ENCODE measurements at regions not wholly inside any gene's neighbourhood (a gene's known extent, or its start where the extent isn't known, plus 50 kb on each side); places are given as distances from the start of the nearest gene placed in this dataset.

DNA sequence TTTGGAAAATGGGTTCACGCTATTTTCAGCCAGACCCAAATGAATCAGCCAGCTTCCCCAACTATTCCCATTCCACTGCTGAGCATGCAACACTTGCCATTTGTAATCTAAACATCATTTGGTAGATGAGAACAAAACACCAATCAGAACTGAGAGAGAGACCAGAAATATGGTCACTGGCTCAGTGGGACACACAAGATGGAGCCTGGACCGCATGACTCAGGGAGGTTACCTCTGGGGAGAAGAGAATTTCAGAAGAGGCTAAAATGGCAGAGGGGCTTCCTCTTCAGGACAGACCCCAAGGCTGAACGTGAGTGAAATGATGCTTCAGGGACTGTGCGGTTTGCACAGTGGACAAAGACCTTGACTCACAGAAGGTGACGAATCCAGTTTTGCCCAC lies 126.6 kb downstream of the URB2 start:
- H3K4me3 ChIP-seq (ENCODE audit: low read depth, low read length), result no peak overlapping the region
- TF ChIP-seq, protein P1, sequence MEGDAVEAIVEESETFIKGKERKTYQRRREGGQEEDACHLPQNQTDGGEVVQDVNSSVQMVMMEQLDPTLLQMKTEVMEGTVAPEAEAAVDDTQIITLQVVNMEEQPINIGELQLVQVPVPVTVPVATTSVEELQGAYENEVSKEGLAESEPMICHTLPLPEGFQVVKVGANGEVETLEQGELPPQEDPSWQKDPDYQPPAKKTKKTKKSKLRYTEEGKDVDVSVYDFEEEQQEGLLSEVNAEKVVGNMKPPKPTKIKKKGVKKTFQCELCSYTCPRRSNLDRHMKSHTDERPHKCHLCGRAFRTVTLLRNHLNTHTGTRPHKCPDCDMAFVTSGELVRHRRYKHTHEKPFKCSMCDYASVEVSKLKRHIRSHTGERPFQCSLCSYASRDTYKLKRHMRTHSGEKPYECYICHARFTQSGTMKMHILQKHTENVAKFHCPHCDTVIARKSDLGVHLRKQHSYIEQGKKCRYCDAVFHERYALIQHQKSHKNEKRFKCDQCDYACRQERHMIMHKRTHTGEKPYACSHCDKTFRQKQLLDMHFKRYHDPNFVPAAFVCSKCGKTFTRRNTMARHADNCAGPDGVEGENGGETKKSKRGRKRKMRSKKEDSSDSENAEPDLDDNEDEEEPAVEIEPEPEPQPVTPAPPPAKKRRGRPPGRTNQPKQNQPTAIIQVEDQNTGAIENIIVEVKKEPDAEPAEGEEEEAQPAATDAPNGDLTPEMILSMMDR (IDR thresholded peaks at IDR 0.05; ENCODE audit: low read depth, low read length, missing control alignments), result no peak
- no peak for DNase-seq (ENCODE audit: low read depth)

DNA sequence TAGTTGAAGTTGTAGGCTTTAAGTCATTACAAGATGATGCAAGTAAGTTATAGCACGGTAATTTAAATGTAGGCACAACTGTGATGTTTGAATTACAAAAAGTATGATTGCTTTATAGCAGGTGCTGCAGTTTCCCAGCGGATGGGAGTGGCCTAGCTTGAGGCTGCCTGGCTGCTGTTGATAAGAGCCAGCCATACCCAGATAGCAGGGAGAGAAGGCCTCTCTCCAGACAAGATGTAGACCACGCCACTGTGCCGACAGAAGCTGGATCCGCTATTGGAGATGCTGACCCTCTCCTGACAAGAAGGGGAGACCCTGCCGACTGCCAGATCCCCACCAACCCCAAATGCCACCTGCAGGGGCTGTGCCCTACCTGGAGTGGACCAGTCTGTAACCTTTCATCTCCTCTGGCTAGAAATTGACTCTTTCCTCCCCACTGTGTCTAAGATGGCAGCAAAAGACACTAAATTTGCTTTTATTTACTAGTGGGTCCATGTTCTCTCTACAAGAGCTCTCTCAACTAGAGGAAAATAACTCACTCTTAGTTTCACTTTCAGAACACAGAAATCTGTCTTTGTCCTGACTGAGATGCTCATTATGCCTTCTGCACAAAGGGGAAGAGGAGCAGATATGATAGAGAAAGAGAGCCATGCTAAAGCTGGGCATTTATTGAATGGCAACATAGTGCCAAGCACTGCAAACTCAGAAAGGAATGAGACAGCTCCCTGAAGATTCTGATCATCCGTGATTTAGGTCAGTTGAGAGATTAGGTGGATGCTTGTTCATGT lies 127.9 kb downstream of the URB2 start:
- H3K4me3 ChIP-seq (ENCODE audit: low read depth, low read length), result no peak overlapping the region
- TF ChIP-seq, protein P1 (IDR thresholded peaks at IDR 0.05; ENCODE audit: low read depth, low read length, missing control alignments), result no peak
- DNase-seq (ENCODE audit: low read depth), result no peak

DNA sequence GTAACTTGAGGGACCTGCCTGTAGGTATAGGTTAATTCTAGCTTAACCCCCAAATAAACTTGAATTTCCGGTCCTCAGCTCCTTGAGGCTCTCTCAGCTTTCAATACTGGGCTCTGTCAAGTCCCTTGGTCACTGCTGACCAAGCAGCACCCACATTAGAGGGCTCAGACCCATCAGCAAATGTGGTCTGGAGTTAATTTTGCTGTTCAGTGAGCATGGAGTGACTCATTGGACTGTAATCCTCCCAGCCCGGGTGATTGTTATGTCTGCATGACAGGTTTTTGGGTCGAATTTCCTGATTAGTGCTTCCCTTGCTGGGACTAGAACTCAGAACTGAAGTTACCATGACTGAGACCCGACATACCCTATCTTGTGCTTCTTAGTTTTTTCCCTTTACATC lies 130.6 kb downstream of the URB2 start:
- H3K4me3 ChIP-seq (ENCODE audit: low read depth, low read length), result no peak overlapping the region
- no peak for DNase-seq (ENCODE audit: low read depth)
- TF ChIP-seq, protein P1 (IDR thresholded peaks at IDR 0.05; ENCODE audit: low read depth, low read length, missing control alignments), result no peak

DNA sequence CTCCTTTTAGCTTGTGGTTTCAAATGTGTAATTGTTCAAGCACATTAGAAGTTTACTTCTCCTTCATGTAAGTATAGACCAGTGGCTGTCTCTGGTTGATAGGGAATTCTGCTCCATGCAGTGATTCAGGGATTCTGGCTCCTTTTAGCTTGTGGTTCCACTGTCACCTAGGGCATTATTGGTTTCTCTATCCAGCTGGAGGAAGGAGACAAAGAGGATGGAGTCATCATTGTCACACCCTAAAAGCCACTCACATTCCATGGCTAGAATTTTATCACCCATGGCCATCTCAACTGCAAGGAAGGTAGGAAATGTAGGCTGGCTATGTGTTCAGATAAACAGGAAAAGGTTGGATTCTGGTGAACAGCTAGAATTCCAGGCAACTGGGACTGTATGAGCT lies 131.2 kb downstream of the URB2 start:
- no peak overlapping the region for H3K4me3 ChIP-seq (ENCODE audit: low read depth, low read length)
- no peak for DNase-seq (ENCODE audit: low read depth)
- TF ChIP-seq, protein P1 (IDR thresholded peaks at IDR 0.05; ENCODE audit: low read depth, low read length, missing control alignments), result no peak

DNA sequence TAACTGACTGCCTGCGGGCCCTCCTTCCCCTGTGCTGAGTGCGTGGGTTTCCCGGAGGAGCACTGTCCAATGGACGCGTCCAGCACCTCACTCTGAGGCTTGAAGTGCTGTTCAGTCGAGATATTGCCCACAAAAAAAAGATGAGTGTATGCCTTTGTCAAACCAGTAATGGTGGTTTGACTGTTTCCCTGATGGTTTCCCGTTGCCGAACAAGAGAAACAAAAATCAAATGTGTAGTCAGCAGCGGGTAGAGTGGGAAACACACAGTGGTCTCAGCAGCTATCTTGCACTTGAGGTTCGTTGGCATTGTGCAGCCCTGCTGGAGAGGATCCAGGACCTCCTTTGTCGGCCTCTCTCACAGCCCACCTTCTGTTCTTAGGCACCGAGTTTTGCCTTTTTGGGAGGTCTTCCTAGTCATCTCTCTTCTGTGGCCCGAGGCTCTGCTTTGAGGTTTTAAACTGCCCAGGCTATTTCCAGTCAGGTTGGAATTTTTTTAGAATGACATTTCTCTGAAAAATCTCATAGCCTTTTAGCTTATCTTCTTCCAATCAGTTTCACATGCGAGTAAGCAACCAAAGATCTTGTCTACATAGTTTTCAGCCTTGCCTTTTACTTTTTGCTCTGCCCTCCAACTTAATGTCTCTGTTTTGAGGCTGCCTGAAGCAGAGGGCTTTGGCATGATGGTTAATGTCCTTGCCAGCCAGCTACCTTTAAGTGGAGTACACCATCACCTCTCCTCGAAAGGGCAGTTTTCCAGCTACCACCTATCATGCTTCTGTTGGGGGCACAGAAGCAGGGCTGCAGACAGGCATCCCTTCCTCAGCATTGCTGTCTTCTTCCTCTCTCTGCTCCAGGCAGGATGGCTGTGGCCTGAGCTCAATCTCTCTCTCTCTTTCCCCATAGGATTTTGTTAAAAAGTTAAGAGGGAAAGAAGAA lies 132.3 kb downstream of the URB2 start:
- no peak overlapping the region for H3K4me3 ChIP-seq (ENCODE audit: low read depth, low read length)
- TF ChIP-seq, protein P1 (IDR thresholded peaks at IDR 0.05; ENCODE audit: low read depth, low read length, missing control alignments), result no peak
- DNase-seq (ENCODE audit: low read depth), result no peak

DNA sequence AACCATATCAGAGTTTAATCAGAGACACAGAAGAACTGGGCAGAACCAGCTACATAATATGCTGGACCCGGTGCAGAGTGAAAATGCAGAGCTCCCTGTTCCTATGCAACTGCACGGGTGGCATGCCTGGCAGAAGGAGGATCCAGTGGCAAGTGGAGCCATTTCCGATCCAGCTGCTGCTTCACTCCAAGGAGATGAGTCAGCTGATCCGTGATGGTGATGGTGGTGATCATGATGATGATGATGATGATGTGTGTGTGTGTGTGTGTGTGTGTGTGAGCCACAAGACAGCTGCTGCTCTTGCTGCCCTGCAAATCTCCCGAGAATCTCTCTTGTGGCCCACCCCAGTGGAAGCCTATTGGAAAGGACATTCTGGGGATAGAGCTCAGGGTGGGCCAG lies 133.0 kb downstream of the URB2 start:
- DNase-seq (ENCODE audit: low read depth), result no peak
- H3K4me3 ChIP-seq (ENCODE audit: low read depth, low read length), result no peak overlapping the region
- TF ChIP-seq, protein P1 (IDR thresholded peaks at IDR 0.05; ENCODE audit: low read depth, low read length, missing control alignments), result no peak

Measured in GM12864 (cell line).